DND-41 (cell line): ENCODE measurements at regions not wholly inside any gene's neighbourhood (a gene's known extent, or its start where the extent isn't known, plus 50 kb on each side); places are given as distances from the start of the nearest gene placed in this dataset.

Source experiments
- ATAC-seq: fragments of 200-7000 bp; cut with Tn5 transposase; 3 replicates; pipeline ENCODE4 v1.9.1; 2021; ENCODE audit warnings: low read depth; ENCODE audit not compliant: insufficient read depth
- DNase-seq: peaks from one replicate; pipeline ENCODE4 v3.0.0-alpha.2; 2020
- H2AFZ ChIP-seq: 2 replicates; pipeline ENCODE4 v1.6.0; 2012; ENCODE audit warnings: low read depth, low read length
- H3K27ac ChIP-seq: 2 replicates; pipeline ENCODE4 v1.5.1; 2012; ENCODE audit warnings: low read length, inconsistent platforms
- H3K27me3 ChIP-seq: fragments of 200-600 bp; sonication (generic); 2 replicates; pipeline ENCODE4 v1.6.0; 2012; ENCODE audit warnings: low read length, mild to moderate bottlenecking, inconsistent platforms; ENCODE audit not compliant: insufficient read depth, poor library complexity
- H3K36me3 ChIP-seq: 2 replicates; pipeline ENCODE4 v1.5.1; 2012; ENCODE audit warnings: low read length, inconsistent platforms; ENCODE audit not compliant: insufficient read depth
- H3K4me1 ChIP-seq: 2 replicates; pipeline ENCODE4 v1.5.1; 2012; ENCODE audit warnings: mild to moderate bottlenecking, low read length; ENCODE audit not compliant: insufficient read depth
- H3K4me2 ChIP-seq: 2 replicates; pipeline ENCODE4 v1.6.0; 2012; ENCODE audit warnings: mild to moderate bottlenecking, moderate library complexity, low read length, inconsistent platforms; ENCODE audit not compliant: insufficient read depth
- H3K4me3 ChIP-seq, 2 experiments: fragments of 200-600 bp in 1 of 2; shearing (Covaris generic) in 1 of 2; 2 replicates each; pipeline ENCODE4 v1.5.1; 2012 to 2016; ENCODE audit warnings: inconsistent platforms in 2 of 2, low read length in 2 of 2, mild to moderate bottlenecking in 2 of 2, low read depth in 1 of 2, moderate library complexity in 1 of 2
- H3K79me2 ChIP-seq: 2 replicates; pipeline ENCODE4 v1.6.0; 2012; ENCODE audit warnings: low read length, inconsistent platforms; ENCODE audit not compliant: insufficient read depth
- H3K9ac ChIP-seq: 2 replicates; pipeline ENCODE4 v1.6.0; 2012; ENCODE audit warnings: low read depth, mild to moderate bottlenecking, inconsistent platforms, low read length, moderate library complexity
- H3K9me3 ChIP-seq: 2 replicates; pipeline ENCODE4 v1.5.1; 2012; ENCODE audit warnings: low read length, moderate library complexity, mild to moderate bottlenecking, inconsistent platforms; ENCODE audit not compliant: insufficient read depth, severe bottlenecking
- H4K20me1 ChIP-seq: 2 replicates; pipeline ENCODE4 v1.6.0; 2012; ENCODE audit warnings: low read length; ENCODE audit not compliant: insufficient read depth
- CTCF ChIP-seq: IDR thresholded peaks from 2 replicates; pipeline ENCODE4 v1.5.1; 2012; ENCODE audit warnings: borderline replicate concordance, low read length, moderate library complexity, mild to moderate bottlenecking; ENCODE audit not compliant: poor library complexity, severe bottlenecking; ENCODE audit errors: extremely low read depth
- EZH2 ChIP-seq: IDR thresholded peaks from 3 replicates; pipeline ENCODE4 v1.6.1; 2012; ENCODE audit warnings: borderline replicate concordance, low read depth, mild to moderate bottlenecking, moderate library complexity, low read length, inconsistent platforms; ENCODE audit not compliant: severe bottlenecking

- Histone ChIP-seq H3K9me3 (no peaks in the 10 kb centered on the region), H3K4me2 (no peak overlapping the region), H2AFZ (no peak overlapping the region), H3K27ac (no peak overlapping the region), H3K79me2 (no peaks in the 10 kb centered on the region), H3K27me3 (peaks cover 3% of the 10 kb centered on the region), H3K4me1 (no peaks in the 10 kb centered on the region), H3K4me3 (no peak overlapping the region), H4K20me1 (no peaks in the 10 kb centered on the region), H3K36me3 (no peaks in the 10 kb centered on the region), H3K9ac (no peak overlapping the region)
- DNase-seq (no peak), ATAC-seq (no peak)
- no peak for TF ChIP-seq CTCF
- TF ChIP-seq EZH2: no peak
These were observed 580.2 kb downstream of the MED13L start for GRCh38 chr12:115697340-115697739.

GRCh38 chr12:115694564-115694963, 582.9 kb downstream of the MED13L start:
- no peaks in the 10 kb centered on the region for H3K4me1 ChIP-seq
- H3K4me2 ChIP-seq: no peak overlapping the region
- no peak for ATAC-seq
- no peaks in the 10 kb centered on the region for H3K79me2 ChIP-seq
- no peak for TF ChIP-seq EZH2
- TF ChIP-seq CTCF: no peak
- no peak for DNase-seq
- H2AFZ ChIP-seq: no peak overlapping the region
- no peak overlapping the region for H3K27ac ChIP-seq
- H3K9me3 ChIP-seq: no peaks in the 10 kb centered on the region
- H3K9ac ChIP-seq: no peak overlapping the region
- no peaks in the 10 kb centered on the region for H3K36me3 ChIP-seq
- H3K4me3 ChIP-seq: no peak overlapping the region
- H4K20me1 ChIP-seq: no peaks in the 10 kb centered on the region
- H3K27me3 ChIP-seq: peaks cover 3% of the 10 kb centered on the region

- no peak for DNase-seq
- no peak overlapping the region for H3K4me2 ChIP-seq
- no peak overlapping the region for H3K4me3 ChIP-seq
- H3K36me3 ChIP-seq: no peaks in the 10 kb centered on the region
- H3K27me3 ChIP-seq: no peaks in the 10 kb centered on the region
- no peaks in the 10 kb centered on the region for H3K9me3 ChIP-seq
- no peaks in the 10 kb centered on the region for H3K4me1 ChIP-seq
- H3K9ac ChIP-seq: no peak overlapping the region
- no peak overlapping the region for H2AFZ ChIP-seq
- H4K20me1 ChIP-seq: no peaks in the 10 kb centered on the region
- TF ChIP-seq CTCF (no peak), EZH2 (no peak)
- H3K79me2 ChIP-seq: no peaks in the 10 kb centered on the region
- no peak for ATAC-seq
- no peak overlapping the region for H3K27ac ChIP-seq
These were observed 583.5 kb downstream of the MED13L start for GRCh38 chr12:115693970-115694369.

GRCh38 chr12:115691123-115691522, 586.4 kb downstream of the MED13L start:
- H2AFZ ChIP-seq: no peak overlapping the region
- ATAC-seq (no peak), DNase-seq (no peak)
- H3K79me2 ChIP-seq: no peaks in the 10 kb centered on the region
- no peak overlapping the region for H3K4me3 ChIP-seq
- H3K9me3 ChIP-seq: no peaks in the 10 kb centered on the region
- H3K27ac ChIP-seq: no peak overlapping the region
- H3K36me3 ChIP-seq: no peaks in the 10 kb centered on the region
- H3K9ac ChIP-seq: no peak overlapping the region
- no peaks in the 10 kb centered on the region for H3K27me3 ChIP-seq
- TF ChIP-seq CTCF (no peak), EZH2 (no peak)
- H4K20me1 ChIP-seq: no peaks in the 10 kb centered on the region
- no peaks in the 10 kb centered on the region for H3K4me1 ChIP-seq
- no peak overlapping the region for H3K4me2 ChIP-seq
